ENCODE measurements at regions not wholly inside any gene's neighbourhood (a gene's known extent, or its start where the extent isn't known, plus 50 kb on each side); places are given as distances from the start of the nearest gene placed in this dataset.

DNA sequence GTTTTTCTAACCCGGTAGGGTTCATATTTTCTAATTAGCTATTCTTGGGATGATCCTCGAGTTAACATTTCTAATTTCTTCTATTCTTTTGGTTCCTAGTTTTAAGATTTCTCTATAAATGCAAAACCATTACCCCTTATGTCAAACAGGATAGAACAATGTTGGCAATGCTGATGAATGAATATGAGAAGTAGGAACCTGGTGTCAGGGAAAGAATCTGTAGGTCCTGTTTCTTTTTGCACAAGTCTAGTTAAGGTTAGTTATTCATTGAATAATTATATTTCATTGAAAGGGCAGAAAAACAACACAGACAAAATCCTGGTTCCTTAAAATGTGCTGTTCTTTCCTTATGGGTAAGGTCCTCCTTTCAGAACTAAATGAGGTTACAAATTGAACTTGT, 766.4 kb upstream of the FAM98A start:
- TF ChIP-seq POLR2A (IDR thresholded peaks at IDR 0.05): no peak
- TF ChIP-seq, protein P1, sequence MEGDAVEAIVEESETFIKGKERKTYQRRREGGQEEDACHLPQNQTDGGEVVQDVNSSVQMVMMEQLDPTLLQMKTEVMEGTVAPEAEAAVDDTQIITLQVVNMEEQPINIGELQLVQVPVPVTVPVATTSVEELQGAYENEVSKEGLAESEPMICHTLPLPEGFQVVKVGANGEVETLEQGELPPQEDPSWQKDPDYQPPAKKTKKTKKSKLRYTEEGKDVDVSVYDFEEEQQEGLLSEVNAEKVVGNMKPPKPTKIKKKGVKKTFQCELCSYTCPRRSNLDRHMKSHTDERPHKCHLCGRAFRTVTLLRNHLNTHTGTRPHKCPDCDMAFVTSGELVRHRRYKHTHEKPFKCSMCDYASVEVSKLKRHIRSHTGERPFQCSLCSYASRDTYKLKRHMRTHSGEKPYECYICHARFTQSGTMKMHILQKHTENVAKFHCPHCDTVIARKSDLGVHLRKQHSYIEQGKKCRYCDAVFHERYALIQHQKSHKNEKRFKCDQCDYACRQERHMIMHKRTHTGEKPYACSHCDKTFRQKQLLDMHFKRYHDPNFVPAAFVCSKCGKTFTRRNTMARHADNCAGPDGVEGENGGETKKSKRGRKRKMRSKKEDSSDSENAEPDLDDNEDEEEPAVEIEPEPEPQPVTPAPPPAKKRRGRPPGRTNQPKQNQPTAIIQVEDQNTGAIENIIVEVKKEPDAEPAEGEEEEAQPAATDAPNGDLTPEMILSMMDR (IDR thresholded peaks at IDR 0.05): no peak
